GM12873 (cell line): ENCODE measurements at regions not wholly inside any gene's neighbourhood (a gene's known extent, or its start where the extent isn't known, plus 50 kb on each side); places are given as distances from the start of the nearest gene placed in this dataset.

Experiments used
- CTCF ChIP-seq: IDR thresholded peaks from 2 replicates; pipeline ENCODE4 v1.5.1; 2012; ENCODE audit warnings: low read depth, mild to moderate bottlenecking, moderate library complexity, low read length, control low read depth; ENCODE audit not compliant: insufficient read depth; ENCODE audit errors: missing control alignments

- TF ChIP-seq CTCF: no peak
These were observed 130.4 kb upstream of the NDUFV2 start for GRCh38 chr18:8972116-8972515.

DNA sequence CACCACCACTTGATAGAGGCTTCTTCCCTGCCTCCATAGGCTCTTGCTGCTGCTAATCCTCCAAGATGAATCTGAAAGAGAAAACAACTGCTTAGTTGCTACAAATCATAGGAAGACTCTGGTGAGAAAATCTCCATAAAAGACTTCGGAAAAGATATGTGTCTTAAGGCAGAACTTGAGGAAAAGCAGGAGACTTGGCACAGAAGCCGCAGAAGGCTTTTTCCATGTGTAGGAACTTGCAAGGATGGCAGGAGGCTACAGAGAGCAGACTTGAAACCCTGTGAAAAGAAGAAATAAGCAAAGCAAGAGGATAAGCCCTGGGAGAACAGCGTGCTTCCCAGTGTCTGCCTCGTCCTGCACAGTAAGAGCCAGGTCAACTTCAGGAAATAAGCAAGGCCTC is 128.2 kb upstream of the NDUFV2 start:
- TF ChIP-seq CTCF: no peak

- no peak for TF ChIP-seq CTCF
These were observed 127.8 kb upstream of the NDUFV2 start for GRCh38 chr18:8974696-8975095.

DNA sequence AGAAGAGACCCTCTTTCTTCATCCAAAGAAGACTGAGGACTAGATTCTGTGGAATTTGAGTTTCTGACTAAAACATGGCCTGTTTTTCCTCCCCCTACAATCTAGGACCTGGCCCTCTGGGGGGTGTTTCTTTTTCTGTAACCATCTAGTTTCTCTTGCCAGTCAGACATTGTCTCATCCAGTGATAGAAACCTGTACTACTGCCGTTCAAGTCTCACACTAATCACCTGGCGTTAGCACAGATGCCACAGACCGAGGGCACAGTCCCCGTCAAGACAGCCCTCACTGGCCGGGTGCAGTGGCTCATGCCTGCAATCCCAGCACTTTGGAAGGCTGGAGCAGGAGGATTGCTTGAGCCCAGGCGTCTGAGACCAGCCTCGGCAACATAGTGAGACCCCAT is 126.9 kb upstream of the NDUFV2 start:
- TF ChIP-seq CTCF: no peak

GRCh38 chr18:8976606-8977005 is 125.9 kb upstream of the NDUFV2 start:
- TF ChIP-seq CTCF: no peak

GRCh38 chr18:8977166-8977565 is 125.3 kb upstream of the NDUFV2 start:
- no peak for TF ChIP-seq CTCF

GRCh38 chr18:8977701-8978100 is 124.8 kb upstream of the NDUFV2 start:
- no peak for TF ChIP-seq CTCF
